ENCODE measurements at regions not wholly inside any gene's neighbourhood (a gene's known extent, or its start where the extent isn't known, plus 50 kb on each side); places are given as distances from the start of the nearest gene placed in this dataset.

- no peak for TF ChIP-seq CTCF (IDR thresholded peaks at IDR 0.05; ENCODE audit: extremely low read depth, insufficient read depth, missing control alignments)
- in situ Hi-C loops (cut with MboI; ENCODE audit: low pct_unique_long_range_greater_than_20kb, low sequenced_read_pairs, unreplicated experiment), result no loop called here
- DNase-seq (ENCODE audit: low spot score), result no peak
Observed at GRCh38 chr2:118348380-118349034, 260.2 kb downstream of the INSIG2 start.

GRCh38 chr2:118345465-118345864 lies 257.2 kb downstream of the INSIG2 start:
- TF ChIP-seq CTCF (IDR thresholded peaks at IDR 0.05; ENCODE audit: extremely low read depth, insufficient read depth, missing control alignments), result no peak
- DNase-seq (ENCODE audit: low spot score), result no peak
- in situ Hi-C loops (cut with MboI; ENCODE audit: low pct_unique_long_range_greater_than_20kb, low sequenced_read_pairs, unreplicated experiment), result no loop called here

GRCh38 chr2:118340103-118340502 lies 251.8 kb downstream of the INSIG2 start:
- DNase-seq (ENCODE audit: low spot score), result no peak
- in situ Hi-C loops (cut with MboI; ENCODE audit: low pct_unique_long_range_greater_than_20kb, low sequenced_read_pairs, unreplicated experiment), result no loop called here
- TF ChIP-seq CTCF (IDR thresholded peaks at IDR 0.05; ENCODE audit: extremely low read depth, insufficient read depth, missing control alignments), result no peak

- in situ Hi-C loops (cut with MboI; ENCODE audit: low pct_unique_long_range_greater_than_20kb, low sequenced_read_pairs, unreplicated experiment), result no loop called here
- no peak for DNase-seq (ENCODE audit: low spot score)
- TF ChIP-seq CTCF (IDR thresholded peaks at IDR 0.05; ENCODE audit: extremely low read depth, insufficient read depth, missing control alignments), result no peak
Observed at GRCh38 chr2:118339386-118339785, 251.1 kb downstream of the INSIG2 start.

- no peak for DNase-seq (ENCODE audit: low spot score)
- in situ Hi-C loops (cut with MboI; ENCODE audit: low pct_unique_long_range_greater_than_20kb, low sequenced_read_pairs, unreplicated experiment), result no loop called here
- no peak for TF ChIP-seq CTCF (IDR thresholded peaks at IDR 0.05; ENCODE audit: extremely low read depth, insufficient read depth, missing control alignments)
Observed at GRCh38 chr2:118333664-118334063, 245.4 kb downstream of the INSIG2 start.

GRCh38 chr2:118325321-118325955 lies 237.2 kb downstream of the INSIG2 start:
- no peak for TF ChIP-seq CTCF (IDR thresholded peaks at IDR 0.05; ENCODE audit: extremely low read depth, insufficient read depth, missing control alignments)
- DNase-seq (ENCODE audit: low spot score), result no peak
- in situ Hi-C loops (cut with MboI; ENCODE audit: low pct_unique_long_range_greater_than_20kb, low sequenced_read_pairs, unreplicated experiment), result no loop called here

All from GM13977 (cell line).